Prostate gland (tissue), 2 donors: ENCODE measurements at regions not wholly inside any gene's neighbourhood (a gene's known extent, or its start where the extent isn't known, plus 50 kb on each side); places are given as distances from the start of the nearest gene placed in this dataset.

Source experiments
- DNase-seq: peaks from one replicate; pipeline ENCODE4 v3.0.0-alpha.2; 2019; ENCODE audit warnings: low spot score
- H3K27ac ChIP-seq, 2 donors: fragments of 200-600 bp; sonication (generic); 2 replicates each; pipeline ENCODE4 v1.5.1; 2017 to 2019
- H3K27me3 ChIP-seq: fragments of 200-600 bp; sonication (generic); replicated peaks from 2 replicates; pipeline ENCODE4 v1.5.1; 2019; ENCODE audit not compliant: insufficient read depth
- H3K36me3 ChIP-seq, 2 donors: fragments of 200-600 bp; sonication (generic); 1 replicate in 1 of 2; 2 replicates in 1 of 2; pipeline versions ENCODE4 v1.5.1 to v1.8.1; 2017 to 2019
- H3K4me1 ChIP-seq: fragments of 200-600 bp; sonication (generic); replicated peaks from 2 replicates; pipeline ENCODE4 v1.5.1; 2019
- H3K4me3 ChIP-seq, 2 donors: fragments of 200-600 bp; sonication (generic); 2 replicates each; pipeline ENCODE4 v1.5.1; 2017 to 2019
- H3K9me3 ChIP-seq: fragments of 200-600 bp; sonication (generic); 2 replicates; pipeline ENCODE4 v1.5.1; 2017
- POLR2A ChIP-seq: fragments of 450-650 bp; IDR thresholded peaks from one replicate; pipeline ENCODE4 v1.6.1; 2016; ENCODE audit warnings: antibody characterized with exemption, mild to moderate bottlenecking
- POLR2AphosphoS5 ChIP-seq: sonication (generic); formaldehyde crosslinking; IDR thresholded peaks from one replicate; pipeline ENCODE4 v1.6.1; 2017; ENCODE audit warnings: antibody characterized with exemption
- WGBS: methylation state at CpG from one replicate; pipeline ENCODE4 v1.1.5; 2018; 5-methylcytosine and 5-hydroxymethylcytosine counted together
- intact Hi-C: fragments of 100-400 bp; cut with DNase I; formaldehyde crosslinking; loops from one replicate; pipeline ENCODE4 v1.14.2; 2022
- TF ChIP-seq, protein P1 (sequence below), 4 experiments: fragments of 200-600 bp in 2 of 4; fragments of 450-650 bp in 2 of 4; sonication (generic) in 2 of 4; IDR thresholded peaks; 1 replicate in 3 of 4; 2 replicates in 1 of 4; pipeline ENCODE4 v1.5.1; 2016 to 2019; ENCODE audit warnings: antibody characterized with exemption in 4 of 4, mild to moderate bottlenecking in 2 of 4, moderate library complexity in 2 of 4

DNA sequence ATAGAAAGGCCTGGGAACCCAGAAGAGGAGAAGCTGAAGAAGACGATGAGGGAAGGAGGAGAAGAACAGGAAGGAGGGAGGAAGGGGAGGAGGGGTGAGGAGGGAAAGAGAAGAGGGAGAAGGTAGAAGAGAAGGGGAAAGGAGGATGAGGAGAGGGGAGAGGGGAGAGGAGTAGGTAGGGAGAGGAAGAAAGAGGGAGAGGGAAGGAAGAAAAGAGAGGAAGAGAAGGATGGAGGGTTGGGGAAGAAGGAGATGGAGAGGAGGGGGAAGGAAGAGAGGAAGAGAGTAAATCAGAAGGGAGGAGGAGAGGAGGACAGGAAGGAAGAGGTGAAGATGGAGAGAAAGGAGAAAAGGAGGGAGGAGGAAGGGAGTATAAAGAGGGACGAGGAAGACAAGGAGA lies 109.6 kb upstream of the IRX6 start:
- no peak for DNase-seq
- TF ChIP-seq, protein P1, sequence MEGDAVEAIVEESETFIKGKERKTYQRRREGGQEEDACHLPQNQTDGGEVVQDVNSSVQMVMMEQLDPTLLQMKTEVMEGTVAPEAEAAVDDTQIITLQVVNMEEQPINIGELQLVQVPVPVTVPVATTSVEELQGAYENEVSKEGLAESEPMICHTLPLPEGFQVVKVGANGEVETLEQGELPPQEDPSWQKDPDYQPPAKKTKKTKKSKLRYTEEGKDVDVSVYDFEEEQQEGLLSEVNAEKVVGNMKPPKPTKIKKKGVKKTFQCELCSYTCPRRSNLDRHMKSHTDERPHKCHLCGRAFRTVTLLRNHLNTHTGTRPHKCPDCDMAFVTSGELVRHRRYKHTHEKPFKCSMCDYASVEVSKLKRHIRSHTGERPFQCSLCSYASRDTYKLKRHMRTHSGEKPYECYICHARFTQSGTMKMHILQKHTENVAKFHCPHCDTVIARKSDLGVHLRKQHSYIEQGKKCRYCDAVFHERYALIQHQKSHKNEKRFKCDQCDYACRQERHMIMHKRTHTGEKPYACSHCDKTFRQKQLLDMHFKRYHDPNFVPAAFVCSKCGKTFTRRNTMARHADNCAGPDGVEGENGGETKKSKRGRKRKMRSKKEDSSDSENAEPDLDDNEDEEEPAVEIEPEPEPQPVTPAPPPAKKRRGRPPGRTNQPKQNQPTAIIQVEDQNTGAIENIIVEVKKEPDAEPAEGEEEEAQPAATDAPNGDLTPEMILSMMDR (IDR thresholded peaks at IDR 0.05) = no peak
- TF ChIP-seq POLR2A (no peak), POLR2AphosphoS5 (no peak)
- Histone ChIP-seq H3K27ac (no peak overlapping the region), H3K4me1 (no peaks in the 10 kb centered on the region), H3K27me3 (no peaks in the 10 kb centered on the region), H3K9me3 (no peaks in the 10 kb centered on the region), H3K36me3 (no peaks in the 10 kb centered on the region), H3K4me3 (no peak overlapping the region)
- WGBS = 21% methylated on average over 2 of the region's 2 CpGs
- intact Hi-C loops = no loop called here

DNA sequence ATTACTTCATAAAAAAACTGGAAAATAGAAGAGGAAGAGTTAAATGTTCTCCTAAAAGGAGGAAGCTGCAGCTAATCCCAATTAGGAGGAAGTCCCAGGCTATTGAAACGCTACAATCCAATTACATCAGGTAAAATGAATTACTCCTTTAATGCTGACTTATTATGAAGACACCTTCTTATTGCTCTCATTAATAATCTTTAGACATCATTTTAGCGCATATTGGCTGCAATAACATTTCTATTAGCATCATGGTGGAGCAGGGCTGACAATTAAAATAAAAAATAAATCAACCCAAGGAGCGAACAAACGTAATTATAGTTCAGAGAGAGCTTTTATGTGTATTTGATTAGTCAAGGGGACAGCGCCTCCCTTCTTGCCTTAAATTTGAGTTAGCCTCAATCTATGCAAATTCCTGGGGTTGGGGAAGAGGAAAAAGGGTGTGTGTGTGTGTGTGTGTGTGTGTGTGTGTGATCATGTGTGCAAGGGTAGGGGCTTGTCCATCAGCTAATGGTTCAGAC lies 109.0 kb upstream of the IRX6 start:
- H3K27ac ChIP-seq = no peak overlapping the region
- no peak overlapping the region for H3K4me3 ChIP-seq
- intact Hi-C loops = no loop called here
- no peaks in the 10 kb centered on the region for H3K4me1 ChIP-seq
- H3K36me3 ChIP-seq = no peaks in the 10 kb centered on the region
- no peaks in the 10 kb centered on the region for H3K27me3 ChIP-seq
- TF ChIP-seq POLR2AphosphoS5 (no peak), POLR2A (no peak)
- TF ChIP-seq, protein P1 (IDR thresholded peaks at IDR 0.05) = no peak
- WGBS = 54% methylated on average over 5 of the region's 5 CpGs
- no peak for DNase-seq
- no peaks in the 10 kb centered on the region for H3K9me3 ChIP-seq

DNA sequence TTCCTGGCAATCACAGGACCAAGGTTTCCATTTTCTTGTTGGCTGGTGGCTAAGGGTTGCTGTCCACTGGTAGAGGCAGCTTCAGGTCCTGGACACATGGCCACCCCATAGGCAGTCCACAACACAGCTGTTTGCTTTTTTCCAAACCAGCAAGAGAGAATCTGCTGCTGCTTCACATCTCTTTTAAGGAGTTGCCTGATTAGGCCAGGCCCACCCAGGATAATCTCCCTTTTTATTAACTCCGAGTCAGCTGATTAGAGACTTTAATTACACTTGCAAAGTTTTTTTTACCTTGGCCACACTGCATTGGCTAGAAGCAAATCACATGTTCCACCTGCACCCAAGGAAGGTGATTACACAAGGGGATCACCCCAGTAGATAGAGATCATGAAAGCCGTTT lies 106.6 kb upstream of the IRX6 start:
- no peaks in the 10 kb centered on the region for H3K27me3 ChIP-seq
- DNase-seq = no peak
- no peak overlapping the region for H3K4me3 ChIP-seq
- intact Hi-C loops = no loop called here
- H3K36me3 ChIP-seq = no peaks in the 10 kb centered on the region
- 89% methylated on average over 2 of the region's 2 CpGs for WGBS
- H3K9me3 ChIP-seq = no peaks in the 10 kb centered on the region
- TF ChIP-seq, protein P1 (IDR thresholded peaks at IDR 0.05) = no peak
- TF ChIP-seq POLR2AphosphoS5 (no peak), POLR2A (no peak)
- no peak overlapping the region for H3K27ac ChIP-seq
- no peaks in the 10 kb centered on the region for H3K4me1 ChIP-seq

DNA sequence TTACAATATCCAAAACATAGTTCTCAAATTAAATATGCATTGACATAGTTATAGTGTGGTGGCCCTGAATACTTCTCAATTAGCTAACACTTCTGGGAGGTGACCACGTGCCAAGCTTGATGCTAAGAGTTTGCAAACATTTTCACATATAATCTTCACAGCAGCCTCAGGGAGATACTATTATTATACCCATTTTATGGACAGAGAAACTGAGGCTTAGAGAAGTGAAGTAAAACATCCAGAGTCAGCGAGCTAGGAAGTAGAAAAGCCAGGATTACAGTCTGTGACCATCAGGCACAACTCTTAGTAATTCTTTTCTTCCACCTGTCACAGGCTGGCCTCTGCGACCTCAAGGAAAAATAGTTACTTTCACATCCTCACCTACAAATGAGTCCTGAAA lies 102.2 kb upstream of the IRX6 start:
- no peaks in the 10 kb centered on the region for H3K36me3 ChIP-seq
- H3K27ac ChIP-seq = no peak overlapping the region
- H3K4me1 ChIP-seq = no peaks in the 10 kb centered on the region
- WGBS = 74% methylated on average over 3 of the region's 3 CpGs
- no peak for DNase-seq
- intact Hi-C loops = no loop called here
- TF ChIP-seq POLR2AphosphoS5 (no peak), POLR2A (no peak)
- TF ChIP-seq, protein P1 (IDR thresholded peaks at IDR 0.05) = no peak
- no peaks in the 10 kb centered on the region for H3K27me3 ChIP-seq
- H3K4me3 ChIP-seq = no peak overlapping the region
- no peaks in the 10 kb centered on the region for H3K9me3 ChIP-seq

DNA sequence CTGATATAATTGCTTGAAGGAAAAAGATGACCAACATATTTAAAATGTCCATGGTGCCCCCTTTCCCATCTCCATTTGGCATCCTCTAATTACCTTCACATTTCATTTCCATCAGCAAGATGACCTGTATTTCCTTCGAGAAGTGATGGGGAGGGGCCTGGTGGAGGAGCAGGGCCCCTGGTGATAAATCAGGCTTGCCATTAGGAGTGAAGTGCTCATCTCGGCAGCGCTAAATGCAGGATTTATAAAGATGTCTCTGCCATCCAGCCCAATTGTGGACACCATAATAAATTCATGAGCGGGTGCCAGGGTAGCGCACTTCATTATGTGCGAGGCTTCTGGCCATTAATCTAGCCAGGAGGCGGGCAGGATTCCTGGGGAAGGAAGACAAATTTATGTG lies 101.5 kb upstream of the IRX6 start:
- no peak for DNase-seq
- TF ChIP-seq POLR2A (no peak), POLR2AphosphoS5 (no peak)
- TF ChIP-seq, protein P1 (IDR thresholded peaks at IDR 0.05) = no peak
- H3K4me3 ChIP-seq = no peak overlapping the region
- H3K4me1 ChIP-seq = no peaks in the 10 kb centered on the region
- H3K27me3 ChIP-seq = no peaks in the 10 kb centered on the region
- intact Hi-C loops = no loop called here
- 42% methylated on average over 7 of the region's 7 CpGs for WGBS
- H3K36me3 ChIP-seq = no peaks in the 10 kb centered on the region
- no peaks in the 10 kb centered on the region for H3K9me3 ChIP-seq
- H3K27ac ChIP-seq = no peak overlapping the region
